Activated naive CD8-positive, alpha-beta T cell treated with anti-CD3 and anti-CD28 coated beads, Interleukin-2, amount 10 ng/mL, durations not matched to agents 7 days and 5 days (primary cell): ENCODE measurements at regions not wholly inside any gene's neighbourhood (a gene's known extent, or its start where the extent isn't known, plus 50 kb on each side); places are given as distances from the start of the nearest gene placed in this dataset.
"Not testable (repeated sequence)": the region's sequence is repeated elsewhere in the genome, so short reads cannot be mapped to it uniquely, and the experiment has no call there.

Experiments used
- ATAC-seq: fragments of 150-1000 bp; cut with Tn5 transposase; one replicate; pipeline ENCODE4 v1.10.0; 2021; ENCODE audit warnings: low read depth, moderate library complexity
- POLR2A ChIA-PET: fragments of 350-600 bp; sonication (Branson Sonifier 250); formaldehyde crosslinking; loops from one replicate; lab custom pipeline; 2021; ENCODE audit warnings: antibody characterized with exemption; lab: Charles Lee
- DNase-seq: peaks from one replicate; pipeline ENCODE4 v3.0.0; 2021
- H3K27ac Mint-ChIP-seq: one replicate; pipeline ENCODE4 v1.8.0; 2022; ENCODE audit warnings: mild to moderate bottlenecking, mixed read lengths
- H3K27me3 Mint-ChIP-seq: one replicate; pipeline ENCODE4 v1.8.0; 2022; ENCODE audit warnings: mild to moderate bottlenecking, moderate library complexity, mixed read lengths
- H3K36me3 Mint-ChIP-seq: one replicate; pipeline ENCODE4 v1.8.0; 2021; ENCODE audit warnings: mild to moderate bottlenecking, mixed read lengths
- H3K4me1 Mint-ChIP-seq: one replicate; pipeline ENCODE4 v1.8.0; 2021; ENCODE audit warnings: mixed read lengths
- H3K4me3 Mint-ChIP-seq: one replicate; pipeline ENCODE4 v1.8.0; 2022; ENCODE audit warnings: mild to moderate bottlenecking, moderate library complexity, mixed read lengths
- H3K9me3 Mint-ChIP-seq: one replicate; pipeline ENCODE4 v1.8.0; 2021; ENCODE audit warnings: mixed read lengths

DNA sequence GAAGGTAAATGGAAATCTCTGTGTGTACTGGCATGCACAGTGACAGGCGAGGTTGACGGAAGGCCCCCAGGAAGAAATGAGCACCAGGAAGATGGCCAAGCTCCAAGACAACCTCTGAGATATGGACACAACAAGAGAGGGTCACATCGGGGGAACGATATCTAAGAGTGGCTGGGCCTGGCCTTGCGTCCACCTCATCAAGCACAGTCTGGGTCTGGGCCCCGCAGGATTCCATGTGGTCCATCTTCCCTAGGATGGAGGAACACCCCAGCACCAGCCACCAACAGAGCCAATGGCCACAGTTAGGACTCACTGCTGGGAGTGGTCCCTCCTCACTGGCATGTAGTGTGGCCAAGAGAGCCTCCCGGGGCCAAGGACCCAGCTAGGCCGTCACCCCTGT lies 272.6 kb upstream of the AGTR2 start:
- Mint-ChIP-seq H3K4me3 (no peak overlapping the region), H3K36me3 (no peaks in the 10 kb centered on the region), H3K27me3 (no peaks in the 10 kb centered on the region), H3K27ac (no peak overlapping the region), H3K9me3 (peaks cover 3% of the 10 kb centered on the region), H3K4me1 (no peaks in the 10 kb centered on the region)
- no peak for ATAC-seq
- POLR2A ChIA-PET = no interaction called here
- DNase-seq = no peak

DNA sequence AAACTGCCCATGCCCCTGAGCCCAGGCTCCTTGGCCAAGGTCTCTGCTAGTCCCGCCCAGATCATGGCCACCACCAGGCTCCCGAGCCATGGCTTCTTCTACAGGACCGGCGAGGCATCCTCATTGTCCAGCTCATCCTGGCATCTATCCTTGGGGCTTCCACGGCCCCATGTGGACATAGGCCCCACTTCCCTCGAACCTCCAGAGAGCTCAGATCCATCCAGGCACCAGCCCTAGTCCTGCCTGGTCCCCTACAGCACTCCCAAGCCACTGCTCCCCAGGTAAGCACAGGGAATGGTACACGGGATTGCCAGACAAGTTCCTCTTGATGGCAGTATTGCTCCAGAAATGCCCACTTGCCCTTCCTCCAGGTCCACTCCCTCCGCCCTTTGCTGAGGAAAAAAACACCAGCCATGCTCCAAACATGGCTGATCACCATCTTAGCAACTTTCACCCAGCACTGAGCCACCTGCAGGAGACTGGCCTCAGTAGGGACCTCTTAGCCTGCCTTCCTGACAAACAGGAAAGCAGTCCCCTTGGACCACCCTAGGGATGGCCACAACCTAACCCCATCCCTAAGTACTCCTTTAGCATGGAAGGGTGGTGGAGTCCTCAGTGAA lies 272.1 kb upstream of the AGTR2 start:
- ATAC-seq = no peak
- POLR2A ChIA-PET = no interaction called here
- Mint-ChIP-seq H3K36me3 (no peaks in the 10 kb centered on the region), H3K4me3 (no peak overlapping the region), H3K4me1 (no peaks in the 10 kb centered on the region), H3K27me3 (no peaks in the 10 kb centered on the region), H3K27ac (no peak overlapping the region), H3K9me3 (peaks cover 3% of the 10 kb centered on the region)
- DNase-seq = no peak

DNA sequence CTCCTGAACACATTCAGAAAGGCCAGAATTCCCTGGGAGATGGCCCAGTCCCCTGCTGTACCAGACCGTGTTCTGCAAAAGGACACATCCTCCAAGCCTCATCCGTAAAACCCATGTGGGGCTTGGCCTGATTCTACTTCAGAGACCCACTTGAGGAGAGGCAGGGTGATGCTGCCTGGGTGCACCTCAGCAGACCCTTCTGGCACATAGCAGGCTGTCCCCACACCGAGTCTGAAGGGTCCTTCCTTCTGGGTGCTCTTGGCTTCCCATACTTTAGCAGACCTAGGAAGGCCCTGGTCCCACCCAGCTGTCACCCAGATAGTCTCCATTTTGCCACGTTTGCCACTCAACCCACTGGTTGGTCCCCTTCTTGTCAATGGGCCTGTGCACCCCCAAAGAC lies 270.1 kb upstream of the AGTR2 start:
- POLR2A ChIA-PET = no interaction called here
- H3K9me3 Mint-ChIP-seq = peaks cover 3% of the 10 kb centered on the region
- H3K36me3 Mint-ChIP-seq = no peaks in the 10 kb centered on the region
- no peaks in the 10 kb centered on the region for H3K27me3 Mint-ChIP-seq
- no peak for ATAC-seq
- H3K4me1 Mint-ChIP-seq = no peaks in the 10 kb centered on the region
- no peak for DNase-seq
- H3K4me3 Mint-ChIP-seq = no peak overlapping the region
- H3K27ac Mint-ChIP-seq = no peak overlapping the region

DNA sequence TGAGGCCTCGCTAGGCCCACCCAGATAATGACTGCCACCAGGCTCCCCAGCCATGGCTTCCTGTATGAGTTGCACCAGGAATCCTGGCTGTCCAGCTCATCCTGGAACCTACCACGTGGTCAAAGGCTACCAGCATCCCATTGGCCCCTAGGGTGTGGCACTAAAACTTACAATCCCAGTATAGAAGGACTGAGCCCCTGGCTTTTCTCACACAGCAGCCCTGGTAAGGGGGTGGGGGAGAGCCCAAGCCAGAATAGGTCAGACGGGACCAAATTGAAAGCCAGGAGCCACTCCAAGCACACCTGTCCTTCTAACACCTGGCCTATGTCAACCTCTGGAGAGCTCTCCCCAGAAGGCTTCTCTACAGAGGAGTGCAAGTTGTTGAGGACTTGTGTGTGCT lies 269.3 kb upstream of the AGTR2 start:
- ATAC-seq (no peak), DNase-seq (no peak)
- no peaks in the 10 kb centered on the region for H3K27me3 Mint-ChIP-seq

DNA sequence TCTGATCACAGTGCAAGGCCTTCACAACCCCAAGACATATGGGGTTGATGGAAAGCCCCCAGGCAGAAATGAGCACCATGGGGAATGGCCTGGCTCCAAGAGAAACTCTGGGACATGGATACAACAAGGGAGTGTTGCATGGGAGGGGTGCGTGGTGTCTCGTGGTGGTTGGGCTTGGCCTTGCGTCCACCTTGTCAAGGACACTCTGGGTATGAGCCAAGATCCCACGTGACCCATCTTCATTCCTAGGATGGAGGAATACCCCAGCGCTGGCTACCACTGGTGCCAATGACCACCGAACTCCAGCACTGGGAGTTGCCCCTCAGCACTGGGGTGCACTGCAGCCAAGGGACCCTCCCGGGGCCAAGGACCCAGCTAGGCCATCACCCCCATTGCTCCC lies 267.5 kb upstream of the AGTR2 start:
- ATAC-seq = no peak
- POLR2A ChIA-PET = no interaction called here
- H3K27ac Mint-ChIP-seq = no peak overlapping the region
- no peak for DNase-seq
- H3K4me3 Mint-ChIP-seq = no peak overlapping the region
- H3K27me3 Mint-ChIP-seq = no peaks in the 10 kb centered on the region
- H3K4me1 Mint-ChIP-seq = no peaks in the 10 kb centered on the region
- H3K36me3 Mint-ChIP-seq = no peaks in the 10 kb centered on the region
- H3K9me3 Mint-ChIP-seq = no peaks in the 10 kb centered on the region

More for the DNA sequence above, 269.3 kb upstream of the AGTR2 start:
- peaks cover 3% of the 10 kb centered on the region for H3K9me3 Mint-ChIP-seq
- H3K36me3 Mint-ChIP-seq = no peaks in the 10 kb centered on the region
- POLR2A ChIA-PET = no interaction called here
- no peak overlapping the region for H3K27ac Mint-ChIP-seq
- no peak overlapping the region for H3K4me3 Mint-ChIP-seq
- H3K4me1 Mint-ChIP-seq = no peaks in the 10 kb centered on the region

DNA sequence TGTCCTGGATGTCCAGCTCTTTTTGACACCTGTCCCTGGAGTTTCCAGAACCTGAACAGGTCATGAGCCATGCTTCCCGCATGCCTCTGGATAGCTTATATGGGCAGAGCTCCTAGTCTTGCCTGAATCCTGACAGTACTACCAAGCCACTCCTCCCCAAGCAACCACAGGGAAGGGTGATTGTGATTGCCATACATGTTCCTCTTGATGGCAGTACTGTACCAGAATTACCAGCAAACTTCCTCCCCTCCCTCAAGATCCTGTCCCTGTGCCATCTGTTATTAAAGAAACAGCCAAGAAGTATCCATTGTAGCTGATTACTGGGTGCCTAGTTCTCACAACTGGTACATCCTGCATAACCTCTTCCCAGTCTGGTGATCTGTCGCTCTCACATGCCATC lies 264.3 kb upstream of the AGTR2 start:
- DNase-seq (no peak), ATAC-seq (no peak)
- Mint-ChIP-seq H3K36me3 (no peaks in the 10 kb centered on the region), H3K4me1 (no peaks in the 10 kb centered on the region), H3K4me3 (no peak overlapping the region), H3K27ac (no peak overlapping the region), H3K9me3 (no peaks in the 10 kb centered on the region), H3K27me3 (no peaks in the 10 kb centered on the region)
- POLR2A ChIA-PET = no interaction called here

DNA sequence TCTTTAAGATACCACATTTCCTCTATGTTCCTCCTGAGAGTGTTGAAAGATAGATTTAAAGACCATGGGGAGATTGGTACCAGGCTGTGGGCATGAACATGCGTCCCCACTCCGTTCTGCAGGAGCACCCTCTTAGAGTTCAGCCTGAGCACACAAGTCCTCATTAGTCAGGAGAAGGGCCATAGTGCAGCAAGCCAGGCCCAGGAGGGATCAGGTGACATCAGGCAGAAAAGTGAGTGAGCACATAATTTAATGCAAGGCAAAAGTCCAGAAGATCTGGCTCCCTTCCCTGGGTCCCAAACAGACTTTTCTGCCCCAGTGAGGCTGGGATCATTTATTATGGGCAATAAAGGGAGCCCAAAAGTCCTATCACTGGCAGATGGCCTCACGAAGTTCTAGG lies 263.7 kb upstream of the AGTR2 start:
- DNase-seq = no peak
- Mint-ChIP-seq H3K9me3 (no peaks in the 10 kb centered on the region), H3K4me3 (no peak overlapping the region), H3K4me1 (no peaks in the 10 kb centered on the region), H3K36me3 (no peaks in the 10 kb centered on the region), H3K27ac (no peak overlapping the region), H3K27me3 (no peaks in the 10 kb centered on the region)
- ATAC-seq = no peak
- POLR2A ChIA-PET = no interaction called here

DNA sequence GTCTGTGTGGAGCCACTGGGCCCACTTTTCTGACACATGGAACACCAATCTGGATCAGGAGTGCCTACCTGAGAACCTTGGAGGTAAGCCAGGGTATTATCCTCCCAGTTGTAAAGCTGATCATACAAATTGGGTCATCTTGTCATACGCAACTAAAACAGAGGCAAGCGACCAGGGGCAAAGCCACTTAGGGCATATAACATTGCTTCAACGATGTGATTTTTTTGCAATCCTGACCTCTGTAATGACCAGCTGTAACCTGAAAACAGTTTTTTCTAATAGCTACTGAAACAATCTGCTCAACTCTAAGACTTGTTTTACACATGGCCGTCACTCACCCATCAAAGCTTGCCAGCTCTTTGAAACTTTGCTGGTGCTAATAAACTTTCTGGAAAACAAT lies 261.5 kb upstream of the AGTR2 start:
- H3K4me1 Mint-ChIP-seq = no peaks in the 10 kb centered on the region
- DNase-seq (no peak), ATAC-seq (no peak)
- no peak overlapping the region for H3K4me3 Mint-ChIP-seq
- no peak overlapping the region for H3K27ac Mint-ChIP-seq
- POLR2A ChIA-PET = no interaction called here
- H3K36me3 Mint-ChIP-seq = no peaks in the 10 kb centered on the region
- no peaks in the 10 kb centered on the region for H3K9me3 Mint-ChIP-seq
- H3K27me3 Mint-ChIP-seq = no peaks in the 10 kb centered on the region

DNA sequence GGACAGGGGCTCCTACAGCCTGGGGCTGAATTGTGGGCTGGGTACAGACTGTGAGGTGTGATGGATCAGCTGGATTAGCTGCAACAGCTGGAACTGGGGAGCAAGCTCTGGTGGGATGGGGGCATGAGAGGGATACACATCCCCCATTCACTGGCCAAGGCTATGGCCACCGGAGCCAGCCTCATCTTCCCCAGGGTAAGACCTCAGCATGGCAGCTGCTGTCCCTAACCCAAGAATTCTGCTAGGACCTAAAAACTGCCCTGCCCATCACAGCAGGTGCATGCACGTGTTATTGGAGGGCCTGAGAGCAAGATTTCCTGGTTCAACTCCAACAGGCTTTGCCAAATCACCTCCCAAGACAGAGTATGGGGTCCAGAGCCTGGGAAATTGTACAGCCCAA lies 258.6 kb upstream of the AGTR2 start:
- no peak overlapping the region for H3K4me3 Mint-ChIP-seq
- POLR2A ChIA-PET = no interaction called here

DNA sequence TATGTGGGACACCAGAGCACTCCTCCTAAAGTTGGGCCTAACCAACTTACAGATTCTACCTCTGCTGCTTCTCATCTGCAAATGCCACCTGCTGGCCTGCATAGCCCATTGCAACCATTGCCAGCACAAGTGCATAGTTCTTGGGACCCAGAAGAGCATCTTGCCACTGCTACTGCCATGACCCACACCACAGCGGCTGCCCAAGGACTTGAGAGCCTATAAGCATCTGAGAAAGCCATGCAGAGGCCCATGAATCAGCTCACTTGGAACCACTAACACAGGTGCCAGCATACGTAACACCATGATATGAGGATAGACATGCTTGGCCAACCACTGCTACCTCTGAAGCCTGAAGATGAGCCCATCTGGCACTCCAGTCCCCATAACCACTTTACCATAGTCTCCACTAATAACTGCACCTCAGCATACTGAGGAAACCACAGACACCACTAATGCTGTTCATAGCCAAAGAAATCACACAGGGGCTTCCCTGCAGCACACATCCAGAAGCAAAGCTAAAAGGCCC lies 258.1 kb upstream of the AGTR2 start:
- Mint-ChIP-seq H3K27ac (no peak overlapping the region), H3K4me1 (no peaks in the 10 kb centered on the region), H3K36me3 (no peaks in the 10 kb centered on the region), H3K9me3 (peaks cover 1% of the 10 kb centered on the region), H3K4me3 (no peak overlapping the region), H3K27me3 (no peaks in the 10 kb centered on the region)
- ATAC-seq = no peak
- POLR2A ChIA-PET = no interaction called here
- DNase-seq = no peak

More for the DNA sequence above, 258.6 kb upstream of the AGTR2 start:
- Mint-ChIP-seq H3K27me3 (no peaks in the 10 kb centered on the region), H3K27ac (no peak overlapping the region), H3K36me3 (no peaks in the 10 kb centered on the region), H3K9me3 (peaks cover 1% of the 10 kb centered on the region), H3K4me1 (no peaks in the 10 kb centered on the region)
- DNase-seq = no peak
- ATAC-seq = no peak

DNA sequence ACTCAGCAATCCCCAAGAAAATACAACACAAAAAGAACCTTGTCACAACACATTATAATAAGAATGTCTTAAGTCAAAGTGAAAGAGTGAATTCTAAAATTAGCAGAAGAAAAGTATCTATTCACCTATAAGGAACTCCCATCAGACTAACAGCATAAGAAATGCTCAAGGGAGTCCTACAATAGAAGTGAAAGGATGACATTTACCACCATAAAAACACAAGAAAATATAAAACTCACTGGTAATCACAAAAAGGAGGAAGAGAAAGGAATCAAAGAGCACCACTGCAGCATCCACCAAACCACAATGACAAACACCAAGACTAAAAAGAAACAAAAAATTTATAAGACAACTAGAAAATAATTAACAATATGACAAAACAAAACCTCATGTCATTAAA lies 257.0 kb upstream of the AGTR2 start:
- Mint-ChIP-seq H3K9me3 (peaks cover 1% of the 10 kb centered on the region), H3K27me3 (no peaks in the 10 kb centered on the region), H3K4me3 (no peak overlapping the region), H3K4me1 (no peaks in the 10 kb centered on the region), H3K27ac (no peak overlapping the region), H3K36me3 (no peaks in the 10 kb centered on the region)
- DNase-seq = no peak
- ATAC-seq = no peak
- POLR2A ChIA-PET = no interaction called here

DNA sequence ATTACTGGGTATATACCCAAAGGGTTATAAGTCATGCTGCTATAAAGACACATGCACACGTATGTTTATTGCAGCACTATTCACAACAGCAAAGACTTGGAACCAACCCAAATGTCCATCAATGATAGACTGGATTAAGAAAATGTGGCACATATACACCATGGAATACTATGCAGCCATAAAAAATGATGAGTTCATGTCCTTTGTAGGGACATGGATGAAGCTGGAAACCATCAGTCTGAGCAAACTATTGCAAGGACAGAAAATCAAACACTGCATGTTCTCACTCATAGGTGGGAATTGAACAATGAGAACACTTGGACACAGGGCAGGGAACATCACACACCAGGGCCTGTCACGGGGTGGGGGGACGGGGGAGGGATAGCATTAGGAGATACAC lies 254.9 kb upstream of the AGTR2 start:
- ATAC-seq, H3K9me3 Mint-ChIP-seq, H3K36me3 Mint-ChIP-seq, DNase-seq, H3K4me1 Mint-ChIP-seq, H3K27me3 Mint-ChIP-seq, H3K4me3 Mint-ChIP-seq, H3K27ac Mint-ChIP-seq, POLR2A ChIA-PET: not testable (repeated sequence)

DNA sequence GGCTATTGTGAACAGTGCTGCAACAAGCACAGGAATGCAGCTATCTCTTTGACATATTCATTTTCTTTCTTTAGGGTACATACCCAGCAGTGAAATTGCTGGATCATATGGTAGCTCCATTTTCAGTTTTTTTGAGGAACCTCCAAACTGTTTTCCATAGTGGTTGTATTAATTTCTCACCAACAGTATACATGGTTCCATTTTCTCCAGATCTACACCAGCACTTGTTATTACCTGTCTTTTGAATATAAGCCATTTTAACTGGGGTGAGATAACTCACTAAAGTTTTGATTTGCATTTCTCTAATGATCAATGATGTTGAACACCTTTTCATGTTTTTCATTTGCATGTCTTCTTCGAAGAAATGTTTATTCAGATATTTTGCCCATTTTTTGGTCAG lies 241.1 kb upstream of the AGTR2 start:
- POLR2A ChIA-PET = no interaction called here
- Mint-ChIP-seq H3K27ac (no peak overlapping the region), H3K4me3 (no peak overlapping the region), H3K36me3 (no peaks in the 10 kb centered on the region), H3K4me1 (no peaks in the 10 kb centered on the region), H3K9me3 (peaks cover 8% of the 10 kb centered on the region), H3K27me3 (no peaks in the 10 kb centered on the region)
- ATAC-seq = no peak
- no peak for DNase-seq

DNA sequence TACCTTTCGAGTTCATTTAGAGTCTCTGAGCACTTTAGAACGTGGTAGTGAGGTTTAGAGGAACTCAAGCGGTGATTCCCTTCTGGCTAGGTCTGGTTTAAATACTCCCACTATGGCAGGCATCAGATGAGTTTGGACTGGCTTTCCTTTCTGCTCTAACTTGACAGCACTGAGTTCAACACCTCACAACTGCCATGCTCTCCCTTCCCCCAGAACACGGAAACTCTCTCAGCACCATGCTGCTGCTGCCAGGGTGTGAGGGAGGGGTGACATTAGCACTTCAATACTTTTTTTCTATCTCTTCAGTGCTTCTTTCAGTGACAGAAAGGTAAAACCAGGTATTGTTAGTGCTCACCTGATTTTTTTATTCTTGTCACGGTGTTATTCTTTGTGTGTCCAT lies 234.5 kb upstream of the AGTR2 start:
- Mint-ChIP-seq H3K9me3 (peaks cover 3% of the 10 kb centered on the region), H3K4me3 (no peak overlapping the region), H3K27me3 (no peaks in the 10 kb centered on the region), H3K36me3 (no peaks in the 10 kb centered on the region), H3K4me1 (no peaks in the 10 kb centered on the region), H3K27ac (no peak overlapping the region)
- DNase-seq (no peak), ATAC-seq (no peak)
- POLR2A ChIA-PET = no interaction called here

DNA sequence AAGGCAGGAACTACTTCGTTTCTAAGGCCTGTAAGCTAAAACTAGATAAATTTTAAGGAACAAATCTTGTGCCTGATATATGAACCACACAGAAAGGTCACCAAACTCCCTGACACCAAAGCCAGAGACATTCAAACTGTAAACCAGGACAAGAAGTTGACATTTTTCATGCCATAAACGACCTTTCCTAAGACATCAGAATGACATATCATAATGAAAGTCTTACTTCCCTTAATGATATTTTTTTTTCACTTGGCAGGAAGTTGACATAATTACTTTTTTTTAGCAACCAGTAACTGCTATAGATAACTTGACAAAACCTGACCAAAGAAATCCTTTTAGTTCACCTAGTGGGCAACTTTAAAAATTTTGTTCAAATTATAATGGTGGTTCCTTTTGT lies 231.5 kb upstream of the AGTR2 start:
- Mint-ChIP-seq H3K27ac (no peak overlapping the region), H3K4me1 (no peaks in the 10 kb centered on the region), H3K36me3 (no peaks in the 10 kb centered on the region), H3K4me3 (no peak overlapping the region), H3K9me3 (no peaks in the 10 kb centered on the region), H3K27me3 (no peaks in the 10 kb centered on the region)
- ATAC-seq = no peak
- POLR2A ChIA-PET = no interaction called here
- DNase-seq = no peak
